Effector memory CD4-positive, alpha-beta T cell (primary cell): ENCODE measurements at regions not wholly inside any gene's neighbourhood (a gene's known extent, or its start where the extent isn't known, plus 50 kb on each side); places are given as distances from the start of the nearest gene placed in this dataset.

ENCODE experiments used
- DNase-seq, 3 donors: peaks; one replicate each; pipeline ENCODE4 v3.0.0-alpha.2; 2020
- H3K27ac ChIP-seq: 2 replicates; pipeline ENCODE4 v1.7.0; 2013; ENCODE audit warnings: mild to moderate bottlenecking, low read length, moderate library complexity; ENCODE audit not compliant: insufficient read depth, poor library complexity, severe bottlenecking
- H3K27me3 ChIP-seq: replicated peaks from 2 replicates; pipeline ENCODE4 v1.7.0; 2013; ENCODE audit warnings: mild to moderate bottlenecking, low read length; ENCODE audit not compliant: insufficient read depth, control insufficient read depth, poor library complexity, severe bottlenecking
- H3K36me3 ChIP-seq: 2 replicates; pipeline ENCODE4 v1.7.0; 2013; ENCODE audit warnings: mild to moderate bottlenecking, low read length, moderate library complexity; ENCODE audit not compliant: control insufficient read depth, insufficient read depth
- H3K4me1 ChIP-seq: 2 replicates; pipeline ENCODE4 v1.7.0; 2013; ENCODE audit warnings: low read length, mild to moderate bottlenecking; ENCODE audit not compliant: control insufficient read depth, insufficient read depth, poor library complexity, severe bottlenecking
- H3K4me3 ChIP-seq: 2 replicates; pipeline ENCODE4 v1.7.0; 2013; ENCODE audit warnings: low read length, low read depth, mild to moderate bottlenecking; ENCODE audit not compliant: insufficient read depth, poor library complexity, severe bottlenecking
- H3K9me3 ChIP-seq: 2 replicates; pipeline ENCODE4 v1.7.0; 2013; ENCODE audit warnings: mild to moderate bottlenecking, low read length, moderate library complexity; ENCODE audit not compliant: control insufficient read depth

GRCh38 chr9:22331533-22331932, 115.1 kb upstream of the DMRTA1 start:
- H3K27ac ChIP-seq: no peak overlapping the region
- H3K27me3 ChIP-seq: no peaks in the 10 kb centered on the region
- no peaks in the 10 kb centered on the region for H3K36me3 ChIP-seq
- no peak overlapping the region for H3K4me3 ChIP-seq
- H3K4me1 ChIP-seq: no peaks in the 10 kb centered on the region
- no peaks in the 10 kb centered on the region for H3K9me3 ChIP-seq
- DNase-seq: no peak

- H3K36me3 ChIP-seq: no peaks in the 10 kb centered on the region
- no peak for DNase-seq
- H3K4me3 ChIP-seq: no peak overlapping the region
- no peaks in the 10 kb centered on the region for H3K9me3 ChIP-seq
- no peaks in the 10 kb centered on the region for H3K27me3 ChIP-seq
- H3K4me1 ChIP-seq: no peaks in the 10 kb centered on the region
- H3K27ac ChIP-seq: no peak overlapping the region
These were observed 114.4 kb upstream of the DMRTA1 start for GRCh38 chr9:22332202-22332601.

GRCh38 chr9:22337261-22337660, 109.4 kb upstream of the DMRTA1 start:
- Histone ChIP-seq H3K4me3 (no peak overlapping the region), H3K36me3 (no peaks in the 10 kb centered on the region), H3K4me1 (no peaks in the 10 kb centered on the region), H3K27me3 (no peaks in the 10 kb centered on the region), H3K9me3 (no peaks in the 10 kb centered on the region), H3K27ac (no peak overlapping the region)
- DNase-seq: no peak

- Histone ChIP-seq H3K36me3 (no peaks in the 10 kb centered on the region), H3K4me3 (no peak overlapping the region), H3K27me3 (no peaks in the 10 kb centered on the region), H3K27ac (no peak overlapping the region), H3K4me1 (no peaks in the 10 kb centered on the region), H3K9me3 (no peaks in the 10 kb centered on the region)
- no peak for DNase-seq
These were observed 104.0 kb upstream of the DMRTA1 start for GRCh38 chr9:22342491-22343217.

GRCh38 chr9:22343218-22343611, 103.4 kb upstream of the DMRTA1 start:
- H3K27me3 ChIP-seq: no peaks in the 10 kb centered on the region
- H3K27ac ChIP-seq: no peak overlapping the region
- H3K36me3 ChIP-seq: no peaks in the 10 kb centered on the region
- no peaks in the 10 kb centered on the region for H3K9me3 ChIP-seq
- DNase-seq: no peak
- no peak overlapping the region for H3K4me3 ChIP-seq
- no peaks in the 10 kb centered on the region for H3K4me1 ChIP-seq

GRCh38 chr9:22354699-22355384, 91.8 kb upstream of the DMRTA1 start:
- H3K9me3 ChIP-seq: no peaks in the 10 kb centered on the region
- no peaks in the 10 kb centered on the region for H3K4me1 ChIP-seq
- no peak overlapping the region for H3K27ac ChIP-seq
- H3K36me3 ChIP-seq: no peaks in the 10 kb centered on the region
- H3K4me3 ChIP-seq: no peak overlapping the region
- H3K27me3 ChIP-seq: no peaks in the 10 kb centered on the region
- no peak for DNase-seq

GRCh38 chr9:22356985-22357384, 89.6 kb upstream of the DMRTA1 start:
- Histone ChIP-seq H3K9me3 (no peaks in the 10 kb centered on the region), H3K27me3 (no peaks in the 10 kb centered on the region), H3K4me3 (no peak overlapping the region), H3K36me3 (no peaks in the 10 kb centered on the region), H3K27ac (no peak overlapping the region), H3K4me1 (no peaks in the 10 kb centered on the region)
- DNase-seq: no peak

- Histone ChIP-seq H3K27me3 (no peaks in the 10 kb centered on the region), H3K4me3 (no peak overlapping the region), H3K9me3 (no peaks in the 10 kb centered on the region), H3K36me3 (no peaks in the 10 kb centered on the region), H3K4me1 (no peaks in the 10 kb centered on the region), H3K27ac (no peak overlapping the region)
- no peak for DNase-seq
These were observed 83.2 kb upstream of the DMRTA1 start for GRCh38 chr9:22363421-22363887.

GRCh38 chr9:22373636-22374035, 73.0 kb upstream of the DMRTA1 start:
- no peaks in the 10 kb centered on the region for H3K9me3 ChIP-seq
- no peak overlapping the region for H3K4me3 ChIP-seq
- H3K4me1 ChIP-seq: no peaks in the 10 kb centered on the region
- no peaks in the 10 kb centered on the region for H3K36me3 ChIP-seq
- no peak for DNase-seq
- no peak overlapping the region for H3K27ac ChIP-seq
- no peaks in the 10 kb centered on the region for H3K27me3 ChIP-seq

GRCh38 chr9:22374051-22374450, 72.6 kb upstream of the DMRTA1 start:
- no peaks in the 10 kb centered on the region for H3K9me3 ChIP-seq
- no peaks in the 10 kb centered on the region for H3K27me3 ChIP-seq
- DNase-seq: no peak

More at GRCh38 chr9:22374051-22374450, 72.6 kb upstream of the DMRTA1 start:
- Histone ChIP-seq H3K27ac (no peak overlapping the region), H3K36me3 (no peaks in the 10 kb centered on the region), H3K4me3 (no peak overlapping the region), H3K4me1 (no peaks in the 10 kb centered on the region)
